IMR-90 (cell line): ENCODE measurements at regions not wholly inside any gene's neighbourhood (a gene's known extent, or its start where the extent isn't known, plus 50 kb on each side); places are given as distances from the start of the nearest gene placed in this dataset.

ENCODE experiments used
- ATAC-seq: fragments of 200-7000 bp; cut with Tn5 transposase; 2 replicates; pipeline ENCODE4 v1.9.1; 2020; ENCODE audit warnings: low read depth, mild to moderate bottlenecking, moderate library complexity
- BruUV-seq: library from RNA; stranded (reverse); fragments of 400-500 nt; replicated peaks from 2 replicates; lab custom pipeline; 2021; lab: Mats Ljungman, UMichigan
- CTCF ChIA-PET: fragments of 300-600 bp; formaldehyde crosslinking; extraction: SDS; loops from one replicate; lab custom pipeline; 2021; ENCODE audit warnings: antibody characterized with exemption; lab: Yijun Ruan, JAX
- POLR2A ChIA-PET: fragments of 300-600 bp; sonication (Branson Sonifier 250); formaldehyde crosslinking; loops from one replicate; lab custom pipeline; 2022; ENCODE audit warnings: antibody characterized with exemption; ENCODE audit not compliant: unreplicated experiment; lab: Charles Lee
- DNase-seq: peaks from one replicate; pipeline ENCODE4 v3.0.0; 2013
- H2AFZ ChIP-seq: replicated peaks from 2 replicates; pipeline ENCODE3; 2013; ENCODE audit warnings: low read length, mild to moderate bottlenecking; ENCODE audit not compliant: poor library complexity
- H2AK5ac ChIP-seq: 2 replicates; pipeline ENCODE4 v1.6.1; 2013; ENCODE audit warnings: low read depth, low read length, inconsistent platforms
- H2AK9ac ChIP-seq: replicated peaks from 2 replicates; pipeline ENCODE3; 2013; ENCODE audit warnings: mild to moderate bottlenecking, low read depth, low read length, moderate library complexity; ENCODE audit not compliant: poor library complexity
- H2BK120ac ChIP-seq: 2 replicates; pipeline ENCODE4 v1.6.1; 2013; ENCODE audit warnings: low read depth, low read length, inconsistent platforms
- H2BK15ac ChIP-seq: 3 replicates; pipeline ENCODE4 v1.6.1; 2013; ENCODE audit warnings: low read depth, low read length, inconsistent platforms
- H2BK20ac ChIP-seq: 2 replicates; pipeline ENCODE4 v1.6.1; 2013; ENCODE audit warnings: low read depth, mild to moderate bottlenecking, inconsistent platforms, low read length, moderate library complexity
- H2BK5ac ChIP-seq: 2 replicates; pipeline ENCODE4 v1.6.1; 2013; ENCODE audit warnings: mild to moderate bottlenecking, low read depth, low read length, inconsistent platforms; ENCODE audit not compliant: poor library complexity, severe bottlenecking
- H3K14ac ChIP-seq: replicated peaks from 2 replicates; pipeline ENCODE4 v1.6.1; 2013; ENCODE audit warnings: low read depth, low read length, inconsistent platforms
- H3K18ac ChIP-seq: 2 replicates; pipeline ENCODE4 v1.6.1; 2013; ENCODE audit warnings: low read depth, low read length, control low read depth
- H3K23ac ChIP-seq: 2 replicates; pipeline ENCODE4 v1.6.1; 2013; ENCODE audit warnings: low read depth, low read length, inconsistent platforms
- H3K27ac ChIP-seq: 2 replicates; pipeline ENCODE4 v1.5.1; 2013; ENCODE audit warnings: mild to moderate bottlenecking, control low read depth, low read length; ENCODE audit not compliant: insufficient read depth
- H3K27me3 ChIP-seq: 2 replicates; pipeline ENCODE4 v1.6.1; 2013; ENCODE audit warnings: low read length; ENCODE audit not compliant: control insufficient read depth, insufficient read depth
- H3K36me3 ChIP-seq: 2 replicates; pipeline ENCODE4 v1.6.1; 2013; ENCODE audit warnings: low read length, mixed read lengths; ENCODE audit not compliant: control insufficient read depth, insufficient read depth
- H3K4ac ChIP-seq: 2 replicates; pipeline ENCODE4 v1.6.1; 2013; ENCODE audit warnings: low read depth, low read length, inconsistent platforms
- H3K4me1 ChIP-seq: 2 replicates; pipeline ENCODE4 v1.6.1; 2013; ENCODE audit warnings: low read length, mixed read lengths; ENCODE audit not compliant: control insufficient read depth, insufficient read depth
- H3K4me2 ChIP-seq: 2 replicates; pipeline ENCODE4 v1.6.1; 2013; ENCODE audit warnings: low read depth, mild to moderate bottlenecking, control low read depth, low read length, moderate library complexity
- H3K4me3 ChIP-seq: 2 replicates; pipeline ENCODE4 v1.5.1; 2013; ENCODE audit warnings: low read depth, mild to moderate bottlenecking, control low read depth, low read length, moderate library complexity; ENCODE audit not compliant: insufficient read depth
- H3K56ac ChIP-seq: 2 replicates; pipeline ENCODE4 v1.6.1; 2013; ENCODE audit warnings: low read length, inconsistent platforms; ENCODE audit not compliant: insufficient read depth; ENCODE audit errors: extremely low read depth
- H3K79me1 ChIP-seq, 2 experiments: 2 replicates each; pipeline ENCODE4 v1.6.1; 2013; ENCODE audit warnings: low read length in 2 of 2, inconsistent platforms in 1 of 2, low read depth in 1 of 2
- H3K9ac ChIP-seq: 2 replicates; pipeline ENCODE4 v1.6.1; 2013; ENCODE audit warnings: low read depth, low read length, control low read depth
- H3K9me1 ChIP-seq: 2 replicates; pipeline ENCODE4 v1.6.1; 2013; ENCODE audit warnings: low read length, inconsistent platforms; ENCODE audit not compliant: insufficient read depth
- H3K9me3 ChIP-seq: 2 replicates; pipeline ENCODE4 v1.6.1; 2013; ENCODE audit warnings: low read length; ENCODE audit not compliant: control insufficient read depth, insufficient read depth
- H4K20me1 ChIP-seq: 2 replicates; pipeline ENCODE4 v1.6.1; 2013; ENCODE audit warnings: low read length, inconsistent platforms; ENCODE audit not compliant: insufficient read depth
- H4K5ac ChIP-seq: 2 replicates; pipeline ENCODE4 v1.6.1; 2013; ENCODE audit warnings: mild to moderate bottlenecking, low read depth, low read length, control low read depth
- H4K8ac ChIP-seq, 2 experiments: 2 replicates each; pipeline ENCODE4 v1.6.1; 2013; ENCODE audit warnings: low read depth in 2 of 2, low read length in 2 of 2, control low read depth in 1 of 2, inconsistent platforms in 1 of 2
- H4K91ac ChIP-seq: 2 replicates; pipeline ENCODE4 v1.6.1; 2013; ENCODE audit warnings: low read depth, low read length, inconsistent platforms; ENCODE audit not compliant: insufficient read depth
- BHLHE40 ChIP-seq: fragments of 150-350 bp; IDR thresholded peaks from 2 replicates; pipeline ENCODE4 v1.6.1; 2016; ENCODE audit warnings: mild to moderate bottlenecking, low read depth, low read length
- CEBPB ChIP-seq: IDR thresholded peaks from 2 replicates; pipeline ENCODE4 v1.6.1; 2012; ENCODE audit warnings: low read depth, low read length, improper control_type of control experiment
- CHD1 ChIP-seq: IDR thresholded peaks from 2 replicates; pipeline ENCODE4 v1.6.1; 2012; ENCODE audit warnings: low read depth, low read length, improper control_type of control experiment
- FOS ChIP-seq: fragments of 150-350 bp; IDR thresholded peaks from 2 replicates; pipeline ENCODE4 v1.6.1; 2016; ENCODE audit warnings: low read depth, low read length
- MAZ ChIP-seq: IDR thresholded peaks from 2 replicates; pipeline ENCODE4 v1.6.1; 2012; ENCODE audit warnings: low read depth, mild to moderate bottlenecking, low read length, improper control_type of control experiment, moderate library complexity, borderline replicate concordance
- MXI1 ChIP-seq: IDR thresholded peaks from 2 replicates; pipeline ENCODE4 v1.6.1; 2012; ENCODE audit warnings: low read depth, mild to moderate bottlenecking, low read length, moderate library complexity, borderline replicate concordance
- NFE2L2 ChIP-seq: fragments of 150-350 bp; IDR thresholded peaks from 2 replicates; pipeline ENCODE4 v1.6.1; 2016; ENCODE audit warnings: low read depth, mild to moderate bottlenecking, low read length
- POLR2A ChIP-seq: IDR thresholded peaks from 2 replicates; pipeline ENCODE4 v1.6.1; 2012; ENCODE audit warnings: mild to moderate bottlenecking, low read depth, low read length
- RAD21 ChIP-seq: IDR thresholded peaks from 2 replicates; pipeline ENCODE4 v1.6.1; 2012; ENCODE audit warnings: low read length, improper control_type of control experiment
- RCOR1 ChIP-seq: IDR thresholded peaks from 2 replicates; pipeline ENCODE4 v1.6.1; 2012; ENCODE audit warnings: mild to moderate bottlenecking, low read length, improper control_type of control experiment; ENCODE audit not compliant: insufficient replicate concordance
- RFX5 ChIP-seq: IDR thresholded peaks from 2 replicates; pipeline ENCODE4 v1.8.0; 2012; ENCODE audit warnings: low read depth, mild to moderate bottlenecking, low read length, moderate library complexity
- WGBS, 2 experiments: methylation state at CpG; one replicate each; pipeline versions ENCODE4 v1.1.5 to v1.1.7; 2013; ENCODE audit warnings: missing lambda C conversion rate in 2 of 2; ENCODE audit not compliant: insufficient read length in 1 of 2; ENCODE audit errors: extremely low coverage in 2 of 2; 5-methylcytosine and 5-hydroxymethylcytosine counted together
- dilution Hi-C: fragments of 300-500 bp; cut with HindIII; formaldehyde crosslinking; loops from one replicate; pipeline ENCODE4 v1.14.3; 2018; ENCODE audit warnings: low sequenced_read_pairs; ENCODE audit not compliant: unreplicated experiment
- in situ Hi-C: fragments of 300-500 bp; cut with MboI; formaldehyde crosslinking; loops from 3 replicates; pipeline ENCODE4 v1.14.3; 2019; ENCODE audit warnings: low sequenced_read_pairs, inconsistent platforms, mixed read lengths
- intact Hi-C: fragments of 100-400 bp; cut with micrococcal nuclease; formaldehyde crosslinking; loops from 2 replicates; pipeline ENCODE4 v1.10.0; 2022
- TF ChIP-seq, protein P1 (sequence below): fragments of 150-350 bp; IDR thresholded peaks from 2 replicates; pipeline ENCODE4 v1.6.1; 2016; ENCODE audit warnings: low read depth, mild to moderate bottlenecking, low read length, moderate library complexity, borderline replicate concordance
- TF ChIP-seq, protein P2 (sequence below): fragments of 150-350 bp; IDR thresholded peaks from 2 replicates; pipeline ENCODE4 v1.6.1; 2017; ENCODE audit warnings: mild to moderate bottlenecking, antibody characterized with exemption, low read length, low read depth
- TF ChIP-seq, protein P3 (sequence below): conservative IDR thresholded peaks from 2 replicates; pipeline ENCODE4 v1.5.1; 2012; ENCODE audit warnings: mild to moderate bottlenecking, low read depth, low read length, improper control_type of control experiment

DNA sequence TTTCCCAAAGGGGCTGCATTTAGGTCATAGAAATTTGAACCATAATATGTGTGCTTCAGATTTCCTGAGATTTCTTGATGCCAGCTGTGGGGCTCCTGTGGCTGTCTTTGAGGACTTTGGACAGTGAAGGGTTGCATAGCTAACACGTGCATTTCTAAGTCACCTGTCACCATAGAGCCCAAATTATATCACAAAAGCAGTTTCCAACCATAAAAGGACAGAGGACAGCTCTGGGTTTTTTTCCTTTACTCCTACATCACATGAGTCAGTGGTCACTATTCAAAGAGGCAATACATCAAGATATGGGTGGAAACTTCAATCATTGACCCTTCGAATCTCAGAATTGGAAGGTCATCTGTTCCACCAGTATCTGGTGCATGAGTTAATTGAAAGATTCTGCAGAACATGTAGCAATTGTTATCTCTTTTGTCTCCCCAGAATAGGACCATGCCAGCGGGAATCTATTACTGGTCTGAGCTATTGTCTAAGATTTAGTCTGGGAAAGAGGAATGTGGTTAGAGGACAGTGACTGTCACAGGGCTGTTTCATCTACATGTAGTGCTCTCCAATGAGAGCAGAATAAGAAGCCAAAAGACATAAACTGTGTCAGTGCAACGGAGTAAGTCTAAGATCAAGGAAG lies 133.5 kb downstream of the AASDH start:
- POLR2A ChIA-PET = no interaction called here

More for the DNA sequence above, 133.5 kb downstream of the AASDH start:
- CTCF ChIA-PET = no interaction called here
- no peaks in the 10 kb centered on the region for H3K27me3 ChIP-seq
- no peaks in the 10 kb centered on the region for H4K20me1 ChIP-seq
- no peak overlapping the region for H3K9ac ChIP-seq
- H3K27ac ChIP-seq = no peak overlapping the region
- no peak overlapping the region for H2AFZ ChIP-seq
- no peak overlapping the region for H3K4me3 ChIP-seq
- ATAC-seq (no peak), DNase-seq (no peak)
- H2BK5ac ChIP-seq = no peak overlapping the region
- H2BK15ac ChIP-seq = no peak overlapping the region
- no peaks in the 10 kb centered on the region for H3K36me3 ChIP-seq
- H3K18ac ChIP-seq = no peak overlapping the region
- BruUV-seq = no TSS peak
- dilution Hi-C loops (no loop called here), in situ Hi-C loops (no loop called here), intact Hi-C loops (no loop called here)
- H3K9me1 ChIP-seq = no peaks in the 10 kb centered on the region
- no peak overlapping the region for H3K23ac ChIP-seq
- no peak overlapping the region for H3K4me2 ChIP-seq
- no peaks in the 10 kb centered on the region for H3K79me1 ChIP-seq
- H4K91ac ChIP-seq = no peak overlapping the region
- no peak overlapping the region for H2AK5ac ChIP-seq
- H3K56ac ChIP-seq = no peak overlapping the region
- no peak overlapping the region for H4K8ac ChIP-seq
- no peak overlapping the region for H3K4ac ChIP-seq
- no peak overlapping the region for H4K5ac ChIP-seq
- no peak overlapping the region for H2AK9ac ChIP-seq
- TF ChIP-seq, protein P1, sequence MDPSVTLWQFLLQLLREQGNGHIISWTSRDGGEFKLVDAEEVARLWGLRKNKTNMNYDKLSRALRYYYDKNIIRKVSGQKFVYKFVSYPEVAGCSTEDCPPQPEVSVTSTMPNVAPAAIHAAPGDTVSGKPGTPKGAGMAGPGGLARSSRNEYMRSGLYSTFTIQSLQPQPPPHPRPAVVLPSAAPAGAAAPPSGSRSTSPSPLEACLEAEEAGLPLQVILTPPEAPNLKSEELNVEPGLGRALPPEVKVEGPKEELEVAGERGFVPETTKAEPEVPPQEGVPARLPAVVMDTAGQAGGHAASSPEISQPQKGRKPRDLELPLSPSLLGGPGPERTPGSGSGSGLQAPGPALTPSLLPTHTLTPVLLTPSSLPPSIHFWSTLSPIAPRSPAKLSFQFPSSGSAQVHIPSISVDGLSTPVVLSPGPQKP = no peak
- TF ChIP-seq FOS = no peak
- no peak for TF ChIP-seq POLR2A
- TF ChIP-seq RFX5 = no peak
- TF ChIP-seq NFE2L2 = no peak
- TF ChIP-seq, protein P2, sequence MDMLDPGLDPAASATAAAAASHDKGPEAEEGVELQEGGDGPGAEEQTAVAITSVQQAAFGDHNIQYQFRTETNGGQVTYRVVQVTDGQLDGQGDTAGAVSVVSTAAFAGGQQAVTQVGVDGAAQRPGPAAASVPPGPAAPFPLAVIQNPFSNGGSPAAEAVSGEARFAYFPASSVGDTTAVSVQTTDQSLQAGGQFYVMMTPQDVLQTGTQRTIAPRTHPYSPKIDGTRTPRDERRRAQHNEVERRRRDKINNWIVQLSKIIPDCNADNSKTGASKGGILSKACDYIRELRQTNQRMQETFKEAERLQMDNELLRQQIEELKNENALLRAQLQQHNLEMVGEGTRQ = no peak
- TF ChIP-seq, protein P3, sequence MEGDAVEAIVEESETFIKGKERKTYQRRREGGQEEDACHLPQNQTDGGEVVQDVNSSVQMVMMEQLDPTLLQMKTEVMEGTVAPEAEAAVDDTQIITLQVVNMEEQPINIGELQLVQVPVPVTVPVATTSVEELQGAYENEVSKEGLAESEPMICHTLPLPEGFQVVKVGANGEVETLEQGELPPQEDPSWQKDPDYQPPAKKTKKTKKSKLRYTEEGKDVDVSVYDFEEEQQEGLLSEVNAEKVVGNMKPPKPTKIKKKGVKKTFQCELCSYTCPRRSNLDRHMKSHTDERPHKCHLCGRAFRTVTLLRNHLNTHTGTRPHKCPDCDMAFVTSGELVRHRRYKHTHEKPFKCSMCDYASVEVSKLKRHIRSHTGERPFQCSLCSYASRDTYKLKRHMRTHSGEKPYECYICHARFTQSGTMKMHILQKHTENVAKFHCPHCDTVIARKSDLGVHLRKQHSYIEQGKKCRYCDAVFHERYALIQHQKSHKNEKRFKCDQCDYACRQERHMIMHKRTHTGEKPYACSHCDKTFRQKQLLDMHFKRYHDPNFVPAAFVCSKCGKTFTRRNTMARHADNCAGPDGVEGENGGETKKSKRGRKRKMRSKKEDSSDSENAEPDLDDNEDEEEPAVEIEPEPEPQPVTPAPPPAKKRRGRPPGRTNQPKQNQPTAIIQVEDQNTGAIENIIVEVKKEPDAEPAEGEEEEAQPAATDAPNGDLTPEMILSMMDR = no peak
- TF ChIP-seq BHLHE40 = no peak
- no peak for TF ChIP-seq MXI1
- TF ChIP-seq RCOR1 = no peak
- no peak for TF ChIP-seq MAZ
- no peak for TF ChIP-seq CEBPB
- TF ChIP-seq RAD21 = no peak
- TF ChIP-seq CHD1 = no peak
- no peak overlapping the region for H2BK20ac ChIP-seq
- H3K9me3 ChIP-seq = no peaks in the 10 kb centered on the region
- WGBS, 2 experiments = 100% methylated on average over 1 of the region's 4 CpGs; no CpG with 5 or more reads in 1 of the 2 experiments
- no peak overlapping the region for H3K14ac ChIP-seq
- no peak overlapping the region for H2BK120ac ChIP-seq
- H3K4me1 ChIP-seq = no peaks in the 10 kb centered on the region
